ENCODE measurements at regions not wholly inside any gene's neighbourhood (a gene's known extent, or its start where the extent isn't known, plus 50 kb on each side); places are given as distances from the start of the nearest gene placed in this dataset.
"Not testable (repeated sequence)": the region's sequence is repeated elsewhere in the genome, so short reads cannot be mapped to it uniquely, and the experiment has no call there.

GRCh38 chr9:19656704-19657103, 132.1 kb downstream of the SLC24A2 start:
- DNase-seq (ENCODE audit: low read depth in 2 of 2) = no peak

DNA sequence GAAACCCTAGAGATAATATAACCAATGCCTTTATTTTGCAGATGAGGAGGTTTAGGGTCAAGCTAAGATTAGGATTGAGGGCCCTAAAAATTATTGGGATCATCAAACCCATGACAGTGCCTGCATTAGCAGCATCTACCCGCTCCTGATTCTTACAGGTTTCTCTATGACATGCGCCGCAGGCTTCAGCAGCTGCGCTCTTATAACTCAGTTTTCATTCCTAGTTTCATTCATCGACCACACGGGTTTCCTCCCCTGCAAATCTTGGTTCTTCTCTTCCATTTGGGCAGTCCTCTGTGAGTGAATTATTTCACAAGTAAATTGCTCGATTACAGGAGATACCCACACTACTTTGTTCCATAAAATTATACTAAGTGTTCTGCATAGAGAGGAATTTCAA, 137.2 kb downstream of the SLC24A2 start:
- DNase-seq (ENCODE audit: low read depth in 2 of 2) = no peak

DNA sequence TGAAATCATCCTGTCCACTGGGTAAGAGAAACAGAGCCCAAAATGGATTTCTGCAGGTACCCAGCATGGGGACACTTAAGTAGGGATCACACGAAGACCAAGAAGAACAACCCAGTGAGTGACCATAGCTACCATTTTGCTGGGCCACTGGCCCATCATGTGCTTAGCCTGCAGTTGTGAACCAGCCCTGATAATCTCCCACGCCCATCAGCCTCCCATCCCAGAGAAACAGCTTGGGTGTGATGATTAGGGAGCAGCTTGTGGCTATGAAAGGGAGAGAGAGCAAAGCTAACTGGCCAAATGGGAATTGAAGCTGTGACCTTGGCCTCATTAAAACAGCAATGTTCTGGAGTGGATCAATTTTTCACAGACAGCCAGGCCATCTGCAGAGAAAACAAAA, 138.5 kb downstream of the SLC24A2 start:
- no peak for DNase-seq (ENCODE audit: low read depth in 2 of 2)

- no peak for DNase-seq (ENCODE audit: low read depth in 2 of 2)
Measured at GRCh38 chr9:19649336-19650041, 139.3 kb downstream of the SLC24A2 start.

DNA sequence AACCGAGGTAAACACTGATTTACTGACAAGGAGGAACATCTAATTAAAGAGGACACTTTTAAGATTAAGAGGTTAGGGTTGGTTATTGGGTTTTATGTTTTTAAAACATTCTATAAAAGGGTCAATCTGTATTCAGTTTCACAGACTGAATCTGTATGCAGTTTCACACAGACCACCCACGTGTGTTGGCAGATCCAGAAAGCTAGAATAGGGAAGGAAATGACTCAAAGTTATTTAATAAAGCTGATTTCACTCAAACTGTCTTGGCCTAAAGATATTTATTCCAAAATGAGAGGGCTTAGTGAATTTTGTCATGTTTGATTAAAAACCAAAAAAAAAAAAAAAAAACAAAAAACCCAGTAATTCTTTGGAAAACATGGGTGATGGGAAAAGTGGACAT, 140.2 kb downstream of the SLC24A2 start:
- DNase-seq (ENCODE audit: low read depth in 2 of 2) = no peak

- DNase-seq (ENCODE audit: low read depth in 2 of 2) = no peak
Measured at GRCh38 chr9:19643875-19644274, 145.0 kb downstream of the SLC24A2 start.

DNA sequence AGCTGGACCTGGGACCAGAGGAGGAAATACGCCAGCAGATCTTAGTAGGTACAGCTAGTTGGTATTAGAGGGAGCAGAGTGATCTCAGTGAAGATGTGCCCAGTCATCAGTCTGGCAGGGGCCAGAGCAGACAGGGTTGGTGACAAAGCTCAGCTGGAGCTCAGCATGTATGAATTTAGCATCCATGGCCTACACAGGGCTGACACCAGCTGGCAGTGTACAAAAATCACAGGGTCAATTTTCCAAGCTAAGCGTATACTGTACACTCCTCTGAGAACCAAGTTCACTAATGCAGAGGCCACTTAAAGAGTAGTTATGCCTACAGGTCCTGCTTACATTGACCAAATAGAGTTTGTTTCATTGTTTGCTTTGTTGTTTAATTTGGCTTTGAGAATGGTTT, 146.6 kb downstream of the SLC24A2 start:
- no peak for DNase-seq (ENCODE audit: low read depth in 2 of 2)

- DNase-seq (ENCODE audit: low read depth in 2 of 2) = no peak
Measured at GRCh38 chr9:19641046-19641445, 147.8 kb downstream of the SLC24A2 start.

DNA sequence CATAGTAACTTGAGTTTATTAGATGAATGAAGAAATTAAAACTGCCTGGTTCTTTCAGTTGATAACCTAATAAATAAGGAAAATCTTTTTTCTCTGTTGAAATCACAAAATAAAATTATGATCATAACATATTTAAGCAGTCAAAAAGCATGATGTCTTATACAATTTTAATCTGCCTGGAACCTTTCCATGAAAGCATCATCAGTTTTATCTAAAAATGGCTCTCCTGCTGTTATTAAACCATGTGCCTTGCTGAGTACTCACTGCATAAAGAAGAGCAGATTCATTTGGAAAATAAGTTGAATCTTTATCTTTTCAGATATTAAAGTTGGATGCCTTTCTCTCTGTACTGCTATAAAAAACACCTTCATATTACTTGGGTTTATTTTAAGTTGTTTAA, 148.8 kb downstream of the SLC24A2 start:
- DNase-seq (ENCODE audit: low read depth in 2 of 2) = no peak

GRCh38 chr9:19637084-19637483, 151.8 kb downstream of the SLC24A2 start:
- no peak for DNase-seq (ENCODE audit: low read depth in 2 of 2)

GRCh38 chr9:19634881-19635280, 154.0 kb downstream of the SLC24A2 start:
- DNase-seq (ENCODE audit: low read depth in 2 of 2) = no peak

DNA sequence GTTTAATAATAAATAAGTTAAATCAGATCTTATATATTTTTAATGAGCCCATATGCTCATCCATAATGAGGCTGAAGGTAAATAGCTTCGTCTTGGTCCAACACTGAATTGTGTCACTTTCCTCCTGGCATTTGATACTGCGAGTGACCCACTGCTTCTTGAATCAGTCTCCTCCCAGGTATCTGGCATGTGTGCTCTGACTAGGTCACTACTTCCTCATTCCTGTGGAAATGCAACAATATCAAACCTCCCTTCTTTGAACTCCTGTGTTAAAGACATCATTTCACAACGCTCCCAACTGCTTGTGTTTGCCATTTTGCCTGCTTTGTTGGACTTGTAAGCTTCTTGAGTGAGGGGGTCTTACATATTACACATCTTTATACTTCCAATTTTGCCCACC, 157.7 kb downstream of the SLC24A2 start:
- no peak for DNase-seq (ENCODE audit: low read depth in 2 of 2)

DNA sequence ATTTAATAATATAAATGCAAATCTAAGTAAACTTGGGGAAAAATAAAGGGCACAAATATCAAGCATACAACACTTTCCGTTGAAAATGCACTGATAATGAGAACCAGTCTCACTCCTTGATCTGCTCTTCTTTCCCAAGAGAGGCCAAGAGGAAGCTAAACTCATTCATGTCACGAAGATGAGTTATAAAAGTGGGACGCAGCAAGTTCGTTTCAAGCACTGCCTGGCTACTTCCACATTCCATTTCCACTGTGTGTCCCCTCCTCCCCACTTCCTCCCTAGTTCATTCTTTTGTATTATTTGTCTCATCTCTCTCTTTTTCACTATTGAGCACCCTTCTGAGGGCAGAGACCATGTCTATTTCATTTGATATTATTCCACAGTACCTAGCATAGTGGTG, 158.1 kb downstream of the SLC24A2 start:
- DNase-seq (ENCODE audit: low read depth in 2 of 2) = no peak

DNA sequence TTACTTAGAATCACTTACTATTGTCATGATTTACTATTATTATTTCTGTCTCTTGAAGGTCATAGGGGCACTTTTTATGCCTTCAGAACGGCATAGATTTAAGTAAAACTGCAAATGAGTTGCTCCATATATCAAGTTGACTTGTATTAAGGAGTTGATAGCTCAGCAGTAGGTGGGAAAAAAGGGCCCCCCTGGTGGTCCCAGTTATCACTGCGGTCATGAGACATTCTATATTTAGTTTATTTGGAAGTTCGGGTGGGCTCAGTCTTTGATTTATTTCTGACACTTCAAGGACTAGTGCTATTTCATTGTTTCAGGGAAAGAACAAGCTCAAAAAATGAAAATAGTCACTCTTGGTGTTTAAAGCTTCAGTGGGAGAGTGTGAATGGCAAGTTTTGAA, 159.3 kb downstream of the SLC24A2 start:
- DNase-seq (ENCODE audit: low read depth in 2 of 2) = no peak

GRCh38 chr9:19625426-19625825, 163.4 kb downstream of the SLC24A2 start:
- not testable (repeated sequence) for DNase-seq (ENCODE audit: low read depth in 2 of 2)

DNA sequence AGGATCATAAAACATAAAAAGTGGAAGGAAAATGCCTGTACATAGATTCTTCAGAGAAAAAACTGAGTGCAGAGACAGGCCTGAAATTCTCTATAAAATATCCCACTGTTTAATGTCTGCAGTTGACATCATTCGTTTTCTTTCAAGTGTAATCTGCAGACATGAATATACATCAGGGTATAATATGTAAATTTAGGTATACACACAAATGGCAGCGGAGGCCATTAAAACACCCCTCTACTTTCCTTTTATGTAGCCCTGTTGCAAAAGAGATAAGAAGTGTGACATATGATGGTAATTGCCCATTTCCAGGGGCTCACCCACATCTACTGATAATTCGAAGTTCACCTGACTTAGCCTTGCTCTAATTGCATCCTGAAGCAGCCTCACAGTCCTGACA, 164.3 kb downstream of the SLC24A2 start:
- DNase-seq (ENCODE audit: low read depth in 2 of 2) = no peak

DNA sequence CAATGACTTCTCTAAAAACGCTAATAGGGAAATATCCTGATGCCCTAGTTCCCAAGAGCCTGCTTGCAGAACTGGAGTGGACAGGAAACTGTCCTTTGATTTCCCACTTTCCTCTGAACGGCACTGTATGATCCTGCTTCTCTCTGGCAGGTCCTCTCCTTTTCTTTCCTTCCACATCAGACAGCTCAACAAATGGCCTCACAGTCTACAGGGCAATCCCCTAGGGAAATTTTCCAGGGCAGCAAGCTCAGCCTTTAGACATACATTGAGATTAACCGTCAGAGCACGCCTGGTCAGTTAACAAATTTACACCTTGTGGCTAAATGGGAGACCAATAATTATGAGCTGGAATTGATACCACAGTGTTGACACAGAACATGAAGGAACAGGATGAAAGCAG, 164.9 kb downstream of the SLC24A2 start:
- DNase-seq (ENCODE audit: low read depth in 2 of 2) = no peak

- DNase-seq (ENCODE audit: low read depth in 2 of 2) = no peak
Measured at GRCh38 chr9:19620326-19620725, 168.5 kb downstream of the SLC24A2 start.

GRCh38 chr9:19619221-19619620, 169.6 kb downstream of the SLC24A2 start:
- no peak for DNase-seq (ENCODE audit: low read depth in 2 of 2)

DNA sequence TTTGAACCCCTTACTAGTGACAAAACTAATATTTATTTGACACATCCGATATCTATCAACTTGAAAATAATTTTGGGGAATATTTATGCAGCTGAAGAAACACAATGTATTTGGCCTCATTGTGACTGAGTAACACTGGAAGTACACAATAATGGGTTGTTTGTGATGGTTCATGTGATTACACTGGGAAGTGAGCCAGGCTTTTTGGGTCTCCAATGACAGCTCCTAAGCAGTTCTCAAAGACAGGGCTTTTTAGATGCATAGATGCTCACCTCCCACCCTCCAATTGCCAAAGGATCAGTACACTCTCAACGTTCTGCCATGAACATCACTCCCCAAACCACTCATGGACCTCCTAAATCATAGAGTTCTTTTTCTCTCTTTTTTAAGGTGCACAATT, 170.0 kb downstream of the SLC24A2 start:
- no peak for DNase-seq (ENCODE audit: low read depth in 2 of 2)

- no peak for DNase-seq (ENCODE audit: low read depth in 2 of 2)
Measured at GRCh38 chr9:19615036-19615624, 173.7 kb downstream of the SLC24A2 start.

- DNase-seq (ENCODE audit: low read depth in 2 of 2) = no peak
Measured at GRCh38 chr9:19614294-19614693, 174.5 kb downstream of the SLC24A2 start.

- no peak for DNase-seq (ENCODE audit: low read depth in 2 of 2)
Measured at GRCh38 chr9:19600538-19600937, 188.3 kb downstream of the SLC24A2 start.

DNA sequence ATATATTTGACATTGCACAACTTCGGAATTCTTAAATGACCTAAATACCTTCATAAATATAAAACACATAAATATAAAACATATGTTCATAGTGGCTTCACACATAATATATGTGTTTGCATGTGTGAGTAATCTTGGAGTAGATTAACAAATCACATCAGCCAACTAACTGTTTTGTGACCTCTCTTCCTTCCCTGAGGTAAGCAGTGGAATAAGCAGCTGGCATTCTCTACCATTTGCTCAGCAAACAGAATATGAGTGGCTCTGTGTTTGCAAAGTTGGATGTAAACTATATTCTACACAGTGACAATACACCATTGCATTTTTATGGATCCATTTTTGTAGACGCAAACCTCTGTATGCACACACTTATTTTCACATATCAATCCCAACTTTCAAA, 189.9 kb downstream of the ACER2 start:
- DNase-seq (ENCODE audit: low read depth in 2 of 2) = no peak

Measured in stimulated activated CD4-positive, alpha-beta T cell treated with anti-CD3 and anti-CD28 coated beads, Interleukin-4, amount 100 ng/mL, for 48 hours (primary cell).